ENCODE measurements at regions not wholly inside any gene's neighbourhood (a gene's known extent, or its start where the extent isn't known, plus 50 kb on each side); places are given as distances from the start of the nearest gene placed in this dataset.
"Not testable (repeated sequence)": the region's sequence is repeated elsewhere in the genome, so short reads cannot be mapped to it uniquely, and the experiment has no call there.

- no peaks in the 10 kb centered on the region for H3K36me3 ChIP-seq
- no peak overlapping the region for H3K4me3 ChIP-seq
- no peaks in the 10 kb centered on the region for H3K27me3 ChIP-seq
- DNase-seq (no peak), ATAC-seq (no peak)
- peaks cover 0 to 4% of the 10 kb centered on the region in 2 donors for H3K9me3 ChIP-seq
- intact Hi-C loops (cut with DNase I) = no loop called here
- TF ChIP-seq, protein P1, sequence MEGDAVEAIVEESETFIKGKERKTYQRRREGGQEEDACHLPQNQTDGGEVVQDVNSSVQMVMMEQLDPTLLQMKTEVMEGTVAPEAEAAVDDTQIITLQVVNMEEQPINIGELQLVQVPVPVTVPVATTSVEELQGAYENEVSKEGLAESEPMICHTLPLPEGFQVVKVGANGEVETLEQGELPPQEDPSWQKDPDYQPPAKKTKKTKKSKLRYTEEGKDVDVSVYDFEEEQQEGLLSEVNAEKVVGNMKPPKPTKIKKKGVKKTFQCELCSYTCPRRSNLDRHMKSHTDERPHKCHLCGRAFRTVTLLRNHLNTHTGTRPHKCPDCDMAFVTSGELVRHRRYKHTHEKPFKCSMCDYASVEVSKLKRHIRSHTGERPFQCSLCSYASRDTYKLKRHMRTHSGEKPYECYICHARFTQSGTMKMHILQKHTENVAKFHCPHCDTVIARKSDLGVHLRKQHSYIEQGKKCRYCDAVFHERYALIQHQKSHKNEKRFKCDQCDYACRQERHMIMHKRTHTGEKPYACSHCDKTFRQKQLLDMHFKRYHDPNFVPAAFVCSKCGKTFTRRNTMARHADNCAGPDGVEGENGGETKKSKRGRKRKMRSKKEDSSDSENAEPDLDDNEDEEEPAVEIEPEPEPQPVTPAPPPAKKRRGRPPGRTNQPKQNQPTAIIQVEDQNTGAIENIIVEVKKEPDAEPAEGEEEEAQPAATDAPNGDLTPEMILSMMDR (IDR thresholded peaks at IDR 0.05) = no peak
- no peaks in the 10 kb centered on the region for H3K4me1 ChIP-seq
- H3K27ac ChIP-seq = no peak overlapping the region
Observed at GRCh38 chr11:127965939-127966668, 621.3 kb downstream of the ETS1 start.

DNA sequence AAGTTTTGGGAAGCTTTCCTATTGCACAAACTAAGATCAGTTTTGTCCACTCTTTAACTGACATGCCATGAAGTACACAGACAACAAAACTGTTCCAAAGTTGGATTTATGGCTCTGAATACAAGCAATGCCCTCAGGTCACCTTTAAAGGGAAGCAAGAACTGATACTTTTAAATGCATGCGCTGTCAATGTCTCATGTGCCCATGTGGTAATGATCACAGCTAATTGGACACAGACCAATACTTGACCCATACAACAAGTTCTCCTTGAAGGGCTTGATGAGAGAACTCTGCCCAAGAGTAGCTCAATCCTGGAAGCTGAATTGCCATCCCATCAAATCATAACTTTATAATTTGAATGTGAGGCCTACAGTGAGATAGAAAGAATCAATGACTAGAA lies 624.9 kb downstream of the ETS1 start:
- Histone ChIP-seq H3K27ac (no peak overlapping the region), H3K36me3 (no peaks in the 10 kb centered on the region), H3K27me3 (no peaks in the 10 kb centered on the region), H3K4me3 (no peak overlapping the region), H3K9me3 (no peaks in the 10 kb centered on the region), H3K4me1 (no peaks in the 10 kb centered on the region)
- intact Hi-C loops (cut with DNase I) = no loop called here
- DNase-seq (no peak), ATAC-seq (no peak)
- TF ChIP-seq, protein P1 (IDR thresholded peaks at IDR 0.05) = no peak

DNA sequence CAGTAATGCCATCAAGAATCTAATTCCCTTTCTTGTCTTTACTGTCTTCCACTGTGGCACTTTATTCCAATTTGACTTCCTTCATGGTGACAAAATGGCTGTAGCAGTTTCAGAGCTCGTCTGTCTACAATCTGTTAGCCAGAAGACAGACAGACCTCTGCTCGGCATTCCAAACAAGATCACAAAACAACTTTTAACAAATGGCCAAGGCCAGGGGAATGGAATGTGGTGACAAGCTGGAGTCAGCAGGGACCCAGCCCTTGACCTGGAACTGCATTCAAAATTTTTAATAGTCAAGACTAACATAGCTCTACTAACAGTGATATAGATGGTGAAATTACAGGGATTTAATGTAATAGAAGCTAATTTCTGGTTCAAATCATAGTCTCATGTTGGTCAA lies 637.2 kb downstream of the ETS1 start:
- Histone ChIP-seq H3K4me1 (no peaks in the 10 kb centered on the region), H3K9me3 (peaks cover 0 to 2% of the 10 kb centered on the region in 2 donors), H3K27me3 (no peaks in the 10 kb centered on the region), H3K27ac (no peak overlapping the region), H3K4me3 (no peak overlapping the region), H3K36me3 (no peaks in the 10 kb centered on the region)
- ATAC-seq (no peak), DNase-seq (no peak)
- TF ChIP-seq, protein P1 (IDR thresholded peaks at IDR 0.05) = no peak
- intact Hi-C loops (cut with DNase I) = no loop called here

DNA sequence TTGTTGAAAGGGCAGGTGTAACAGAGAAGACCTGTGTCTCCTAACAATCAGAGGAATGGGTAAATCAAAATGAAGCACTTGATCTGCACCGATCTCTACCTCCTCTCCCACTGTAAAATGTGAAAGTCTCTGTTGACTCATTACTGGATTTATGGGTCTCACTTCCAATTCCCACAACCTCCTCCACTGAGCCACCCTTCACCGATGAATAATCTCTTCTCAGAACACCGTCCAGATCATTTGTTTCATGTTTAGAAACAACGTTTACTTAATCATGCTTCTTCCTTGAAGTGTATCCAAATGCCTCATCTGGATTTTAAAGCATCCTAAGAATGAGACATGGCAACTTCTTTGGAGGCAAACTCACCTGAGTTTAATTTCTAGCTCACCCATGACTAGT lies 643.6 kb downstream of the ETS1 start:
- TF ChIP-seq, protein P1 (IDR thresholded peaks at IDR 0.05) = no peak
- Histone ChIP-seq H3K27me3 (no peaks in the 10 kb centered on the region), H3K36me3 (no peaks in the 10 kb centered on the region), H3K4me3 (no peak overlapping the region), H3K9me3 (no peaks in the 10 kb centered on the region), H3K4me1 (no peaks in the 10 kb centered on the region), H3K27ac (no peak overlapping the region)
- intact Hi-C loops (cut with DNase I) = no loop called here
- ATAC-seq (no peak), DNase-seq (no peak)

DNA sequence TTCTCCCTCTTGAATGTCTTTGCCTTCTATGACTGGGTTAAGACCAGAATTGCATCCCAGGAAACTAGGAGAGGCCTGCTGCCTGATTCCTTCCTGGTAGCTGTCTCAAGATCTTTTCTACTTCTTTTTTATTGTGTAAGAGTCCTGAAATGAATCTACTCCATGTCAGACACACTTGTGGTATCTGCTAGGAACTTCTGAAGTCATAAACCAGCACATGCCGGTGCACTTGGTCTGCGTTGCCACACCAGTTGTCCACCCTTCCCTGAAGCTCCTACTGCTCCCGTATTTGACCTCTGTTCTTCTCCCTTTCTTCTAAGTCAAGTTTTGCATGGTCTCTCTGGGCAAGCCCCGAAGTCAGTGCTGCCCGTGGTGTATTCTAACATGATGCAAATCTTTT lies 644.2 kb downstream of the ETS1 start:
- no peak for DNase-seq
- Histone ChIP-seq H3K27me3 (no peaks in the 10 kb centered on the region), H3K9me3 (no peaks in the 10 kb centered on the region), H3K4me3 (no peak overlapping the region), H3K4me1 (no peaks in the 10 kb centered on the region), H3K27ac (no peak overlapping the region), H3K36me3 (no peaks in the 10 kb centered on the region)
- no peak for ATAC-seq
- TF ChIP-seq, protein P1 (IDR thresholded peaks at IDR 0.05) = no peak
- intact Hi-C loops (cut with DNase I) = no loop called here

DNA sequence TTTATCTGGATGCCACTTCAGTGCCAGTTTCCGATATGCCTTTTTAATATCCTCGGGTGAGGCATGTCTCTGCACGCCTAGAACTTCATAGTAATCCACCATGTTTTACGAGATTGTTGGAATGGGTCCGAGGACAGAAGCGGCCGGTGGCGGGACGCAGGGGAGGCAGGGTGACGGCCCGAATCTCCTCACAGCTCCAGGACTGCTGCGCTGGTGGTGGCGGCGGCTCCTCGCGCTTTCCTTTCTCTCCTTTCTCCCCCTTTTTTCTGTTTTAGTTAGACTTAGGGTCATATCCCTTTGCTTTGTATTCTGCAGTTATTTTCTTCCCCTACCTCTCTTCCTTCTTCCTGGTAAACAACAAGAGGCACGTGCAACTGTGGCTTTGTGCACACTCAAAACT lies 645.8 kb downstream of the ETS1 start:
- intact Hi-C loops (cut with DNase I); H3K36me3 ChIP-seq; ATAC-seq; DNase-seq; H3K27ac ChIP-seq; H3K4me3 ChIP-seq; H3K9me3 ChIP-seq; H3K4me1 ChIP-seq; H3K27me3 ChIP-seq: not testable (repeated sequence)
